ENCODE measurements at regions not wholly inside any gene's neighbourhood (a gene's known extent, or its start where the extent isn't known, plus 50 kb on each side); places are given as distances from the start of the nearest gene placed in this dataset.

DNA sequence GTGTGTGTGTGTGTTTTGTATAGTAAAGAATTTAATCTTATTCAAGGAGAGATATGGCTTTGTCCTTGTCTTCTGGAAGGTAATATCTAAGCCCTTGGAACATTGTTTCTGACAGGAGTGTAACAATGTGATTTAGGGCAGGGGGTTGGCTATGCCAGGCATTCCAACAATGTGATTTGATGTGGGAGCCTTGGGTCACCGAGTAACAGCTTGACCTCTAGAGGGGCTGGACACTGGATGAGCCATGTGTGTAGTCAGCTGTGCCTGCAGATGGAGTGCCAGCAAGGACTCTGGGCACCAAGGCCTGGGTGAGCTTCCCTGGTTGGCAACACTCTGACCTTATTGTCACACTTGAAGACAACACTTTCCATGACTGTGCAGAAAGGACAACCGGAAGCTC, 336.1 kb upstream of the ZP4 start:
- TF ChIP-seq, protein P1, sequence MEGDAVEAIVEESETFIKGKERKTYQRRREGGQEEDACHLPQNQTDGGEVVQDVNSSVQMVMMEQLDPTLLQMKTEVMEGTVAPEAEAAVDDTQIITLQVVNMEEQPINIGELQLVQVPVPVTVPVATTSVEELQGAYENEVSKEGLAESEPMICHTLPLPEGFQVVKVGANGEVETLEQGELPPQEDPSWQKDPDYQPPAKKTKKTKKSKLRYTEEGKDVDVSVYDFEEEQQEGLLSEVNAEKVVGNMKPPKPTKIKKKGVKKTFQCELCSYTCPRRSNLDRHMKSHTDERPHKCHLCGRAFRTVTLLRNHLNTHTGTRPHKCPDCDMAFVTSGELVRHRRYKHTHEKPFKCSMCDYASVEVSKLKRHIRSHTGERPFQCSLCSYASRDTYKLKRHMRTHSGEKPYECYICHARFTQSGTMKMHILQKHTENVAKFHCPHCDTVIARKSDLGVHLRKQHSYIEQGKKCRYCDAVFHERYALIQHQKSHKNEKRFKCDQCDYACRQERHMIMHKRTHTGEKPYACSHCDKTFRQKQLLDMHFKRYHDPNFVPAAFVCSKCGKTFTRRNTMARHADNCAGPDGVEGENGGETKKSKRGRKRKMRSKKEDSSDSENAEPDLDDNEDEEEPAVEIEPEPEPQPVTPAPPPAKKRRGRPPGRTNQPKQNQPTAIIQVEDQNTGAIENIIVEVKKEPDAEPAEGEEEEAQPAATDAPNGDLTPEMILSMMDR (IDR thresholded peaks at IDR 0.05; ENCODE audit: borderline replicate concordance, extremely low read depth, low read length, poor library complexity, severe bottlenecking), result no peak
- no peak for TF ChIP-seq EZH2 (IDR thresholded peaks at IDR 0.05; ENCODE audit: borderline replicate concordance, low read depth, low read length, severe bottlenecking)

Data from DND-41 (cell line).